ENCODE measurements at regions not wholly inside any gene's neighbourhood (a gene's known extent, or its start where the extent isn't known, plus 50 kb on each side); places are given as distances from the start of the nearest gene placed in this dataset.

DNA sequence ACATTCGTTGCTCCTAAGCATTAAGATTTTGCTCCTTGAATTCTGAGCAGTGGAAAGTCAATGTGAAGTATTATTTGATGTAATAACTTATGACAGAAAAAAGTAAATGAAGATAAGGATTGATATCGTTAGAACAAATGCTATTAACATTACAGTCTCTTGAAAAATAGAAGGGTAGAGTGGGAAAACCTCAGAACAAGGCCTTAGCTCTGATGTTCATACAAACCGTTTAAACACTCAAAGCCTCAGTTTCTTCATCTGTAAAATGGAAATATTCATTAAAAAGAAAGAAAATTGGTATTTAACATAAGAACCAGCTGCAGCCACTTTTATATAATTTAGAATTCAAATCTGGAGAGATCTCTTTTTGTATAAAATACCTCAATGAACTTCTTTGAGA, 250.4 kb upstream of the NCKAP5 start:
- TF ChIP-seq, protein P1, sequence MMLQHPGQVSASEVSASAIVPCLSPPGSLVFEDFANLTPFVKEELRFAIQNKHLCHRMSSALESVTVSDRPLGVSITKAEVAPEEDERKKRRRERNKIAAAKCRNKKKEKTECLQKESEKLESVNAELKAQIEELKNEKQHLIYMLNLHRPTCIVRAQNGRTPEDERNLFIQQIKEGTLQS (IDR thresholded peaks at IDR 0.05) = no peak
- TF ChIP-seq EZH2phosphoT487 (IDR thresholded peaks at IDR 0.05; ENCODE audit: borderline replicate concordance) (no peak), CTCF (IDR thresholded peaks at IDR 0.05 in 2 of 3, conservative IDR thresholded peaks at IDR 0.05 in 1 of 3; ENCODE audit: borderline replicate concordance in 1 of 3, insufficient read depth in 1 of 3, low read depth in 2 of 3, low read length in 2 of 3) (no peak)
